Gastrocnemius medialis (tissue), 4 donors: ENCODE measurements at regions not wholly inside any gene's neighbourhood (a gene's known extent, or its start where the extent isn't known, plus 50 kb on each side); places are given as distances from the start of the nearest gene placed in this dataset.

Experiments
- POLR2A ChIP-seq, 2 donors: fragments of 450-650 bp; IDR thresholded peaks; one replicate each; pipeline ENCODE4 v1.6.1; 2017; ENCODE audit warnings: antibody characterized with exemption in 2 of 2, mild to moderate bottlenecking in 2 of 2, moderate library complexity in 2 of 2
- TF ChIP-seq, protein P1 (sequence below), 5 experiments: fragments of 450-650 bp in 3 of 5; fragments of 200-600 bp in 2 of 5; sonication (generic) in 2 of 5; IDR thresholded peaks in 4 of 5; conservative IDR thresholded peaks in 1 of 5; 1 replicate in 4 of 5; 2 replicates in 1 of 5; pipeline ENCODE4 v1.5.1; 2016 to 2019; ENCODE audit warnings: antibody characterized with exemption in 5 of 5, mild to moderate bottlenecking in 3 of 5, moderate library complexity in 3 of 5

DNA sequence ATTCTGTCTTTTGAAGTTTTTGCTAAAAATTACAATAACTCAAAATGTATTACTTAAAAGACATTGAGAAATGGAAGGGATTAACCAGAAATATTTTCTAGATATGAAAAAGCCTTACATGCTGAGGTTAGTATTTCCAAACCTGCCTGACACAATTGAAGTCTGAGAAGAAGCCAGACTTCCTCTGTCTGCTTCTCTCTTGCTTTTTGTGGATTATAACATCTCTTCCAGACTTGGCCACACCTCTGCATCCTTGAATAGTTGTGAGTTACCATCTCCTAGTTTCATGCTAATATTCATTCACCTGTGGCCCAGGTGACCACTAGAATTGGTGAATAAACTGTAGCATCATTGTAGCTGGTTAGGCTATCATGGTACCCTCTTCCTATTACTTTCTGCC is 497.6 kb downstream of the SLC16A7 start:
- TF ChIP-seq, protein P1, sequence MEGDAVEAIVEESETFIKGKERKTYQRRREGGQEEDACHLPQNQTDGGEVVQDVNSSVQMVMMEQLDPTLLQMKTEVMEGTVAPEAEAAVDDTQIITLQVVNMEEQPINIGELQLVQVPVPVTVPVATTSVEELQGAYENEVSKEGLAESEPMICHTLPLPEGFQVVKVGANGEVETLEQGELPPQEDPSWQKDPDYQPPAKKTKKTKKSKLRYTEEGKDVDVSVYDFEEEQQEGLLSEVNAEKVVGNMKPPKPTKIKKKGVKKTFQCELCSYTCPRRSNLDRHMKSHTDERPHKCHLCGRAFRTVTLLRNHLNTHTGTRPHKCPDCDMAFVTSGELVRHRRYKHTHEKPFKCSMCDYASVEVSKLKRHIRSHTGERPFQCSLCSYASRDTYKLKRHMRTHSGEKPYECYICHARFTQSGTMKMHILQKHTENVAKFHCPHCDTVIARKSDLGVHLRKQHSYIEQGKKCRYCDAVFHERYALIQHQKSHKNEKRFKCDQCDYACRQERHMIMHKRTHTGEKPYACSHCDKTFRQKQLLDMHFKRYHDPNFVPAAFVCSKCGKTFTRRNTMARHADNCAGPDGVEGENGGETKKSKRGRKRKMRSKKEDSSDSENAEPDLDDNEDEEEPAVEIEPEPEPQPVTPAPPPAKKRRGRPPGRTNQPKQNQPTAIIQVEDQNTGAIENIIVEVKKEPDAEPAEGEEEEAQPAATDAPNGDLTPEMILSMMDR (IDR thresholded peaks at IDR 0.05 in 4 of 5, conservative IDR thresholded peaks at IDR 0.05 in 1 of 5), result no peak
- TF ChIP-seq POLR2A (IDR thresholded peaks at IDR 0.05), result no peak
